Heart left ventricle (tissue), 13 donors: ENCODE measurements at regions not wholly inside any gene's neighbourhood (a gene's known extent, or its start where the extent isn't known, plus 50 kb on each side); places are given as distances from the start of the nearest gene placed in this dataset.

Experiments used
- CTCF ChIP-seq, 12 donors: fragments of 200-600 bp; sonication (generic) in 4 of 12; IDR thresholded peaks; one replicate each; pipeline versions ENCODE4 v1.5.0 to v1.8.0; 2018 to 2022; ENCODE audit warnings: antibody characterized with exemption in 12 of 12, mild to moderate bottlenecking in 5 of 12
- POLR2A ChIP-seq, 2 donors: fragments of 450-650 bp; IDR thresholded peaks; one replicate each; pipeline ENCODE4 v1.6.1; 2017; ENCODE audit warnings: antibody characterized with exemption in 2 of 2, mild to moderate bottlenecking in 2 of 2, moderate library complexity in 2 of 2
- donor health status: ischemic (EF 13 %, LVEDD 7.1; RV severe dilation, severe dysfunction).
- donor health status: DM: no; HTN: yes; CAD: no.
- donor health status: DM: no; HTN: no; CAD: no.
- donor health status: ischemic (EF 25% LVEDD 6.9; RV normal size, moderate dysfunction).
- donor health status: ischemic (EF 25% LVEDD 5.7; RV mildly dilated, moderate dysfunction).
- donor health status: ischemic (EF 35%, LVEDD 5.7; RV mildly dilated, moderate dysfunction).
- donor health status: nonischemic (EF 11% LVEDD 7.7; RV severe dilation, severe dysfunction).
- donor health status: DM: yes; HTN: yes; CAD: no.
- donor health status: PGD.
- donor health status: ischemic (EF 29% LVEDD 5.4; RV normal size, mild dysfunction).
- donor health status: nonischemic (EF 23%, LVEDD 6.1; RV moderate dilation, normal function).

GRCh38 chr16:51404386-51404785 is 253.3 kb upstream of the SALL1 start:
- TF ChIP-seq POLR2A (IDR thresholded peaks at IDR 0.05) (no peak), CTCF (IDR thresholded peaks at IDR 0.05) (no peak)
